Adipocyte (in vitro differentiated cells): ENCODE measurements at regions not wholly inside any gene's neighbourhood (a gene's known extent, or its start where the extent isn't known, plus 50 kb on each side); places are given as distances from the start of the nearest gene placed in this dataset.

Experiments
- DNase-seq: peaks from one replicate; pipeline ENCODE4 v3.0.0-alpha.2; 2015; ENCODE audit warnings: low read depth
- H3K27me3 ChIP-seq: replicated peaks from 2 replicates; pipeline ENCODE4 v1.7.0; 2013; ENCODE audit warnings: mild to moderate bottlenecking, low read length, moderate library complexity; ENCODE audit not compliant: control insufficient read depth, insufficient read depth
- H3K36me3 ChIP-seq: 2 replicates; pipeline ENCODE4 v1.7.0; 2013; ENCODE audit warnings: low read length, mild to moderate bottlenecking, moderate library complexity; ENCODE audit not compliant: control insufficient read depth, insufficient read depth, severe bottlenecking
- H3K4me1 ChIP-seq: 2 replicates; pipeline ENCODE4 v1.7.0; 2013; ENCODE audit warnings: mild to moderate bottlenecking, low read length, moderate library complexity; ENCODE audit not compliant: control insufficient read depth, insufficient read depth
- H3K4me3 ChIP-seq: 2 replicates; pipeline ENCODE4 v1.7.0; 2013; ENCODE audit warnings: mild to moderate bottlenecking, low read length, moderate library complexity
- H3K9ac ChIP-seq: 2 replicates; pipeline ENCODE4 v1.7.0; 2013; ENCODE audit warnings: mild to moderate bottlenecking, low read length, moderate library complexity
- H3K9me3 ChIP-seq: 2 replicates; pipeline ENCODE4 v1.7.0; 2013; ENCODE audit warnings: mild to moderate bottlenecking, low read length, moderate library complexity; ENCODE audit not compliant: control insufficient read depth

GRCh38 chr17:14942526-14943190, 322.5 kb downstream of the PMP22 start:
- H3K9ac ChIP-seq, result no peak overlapping the region
- DNase-seq, result peak; percentile 21
- H3K4me3 ChIP-seq, result no peak overlapping the region
- H3K36me3 ChIP-seq, result no peaks in the 10 kb centered on the region
- H3K4me1 ChIP-seq, result peaks cover 20% of the 10 kb centered on the region
- no peaks in the 10 kb centered on the region for H3K9me3 ChIP-seq
- no peaks in the 10 kb centered on the region for H3K27me3 ChIP-seq

- no peak for DNase-seq
- Histone ChIP-seq H3K9me3 (no peaks in the 10 kb centered on the region), H3K27me3 (no peaks in the 10 kb centered on the region), H3K4me3 (no peak overlapping the region), H3K9ac (no peak overlapping the region), H3K4me1 (peaks cover 20% of the 10 kb centered on the region), H3K36me3 (no peaks in the 10 kb centered on the region)
These were observed 324.2 kb downstream of the PMP22 start for GRCh38 chr17:14940938-14941265.

GRCh38 chr17:14940108-14940937, 324.8 kb downstream of the PMP22 start:
- Histone ChIP-seq H3K9me3 (no peaks in the 10 kb centered on the region), H3K4me3 (no peak overlapping the region), H3K36me3 (no peaks in the 10 kb centered on the region), H3K4me1 (peaks cover 20% of the 10 kb centered on the region), H3K9ac (no peak overlapping the region), H3K27me3 (no peaks in the 10 kb centered on the region)
- DNase-seq, result peak; percentile 9

GRCh38 chr17:14935845-14936485, 329.2 kb downstream of the PMP22 start:
- no peaks in the 10 kb centered on the region for H3K36me3 ChIP-seq
- H3K4me3 ChIP-seq, result no peak overlapping the region
- H3K27me3 ChIP-seq, result peaks cover 8% of the 10 kb centered on the region
- peaks cover 16% of the 10 kb centered on the region for H3K4me1 ChIP-seq
- H3K9me3 ChIP-seq, result no peaks in the 10 kb centered on the region
- H3K9ac ChIP-seq, result no peak overlapping the region
- no peak for DNase-seq

- Histone ChIP-seq H3K4me3 (no peak overlapping the region), H3K27me3 (peaks cover 8% of the 10 kb centered on the region), H3K36me3 (no peaks in the 10 kb centered on the region), H3K9ac (no peak overlapping the region), H3K9me3 (no peaks in the 10 kb centered on the region), H3K4me1 (peaks cover 9% of the 10 kb centered on the region)
- DNase-seq, result no peak
These were observed 329.8 kb downstream of the PMP22 start for GRCh38 chr17:14935139-14935841.

- Histone ChIP-seq H3K9me3 (no peaks in the 10 kb centered on the region), H3K9ac (no peak overlapping the region), H3K36me3 (no peaks in the 10 kb centered on the region), H3K4me3 (no peak overlapping the region), H3K4me1 (no peaks in the 10 kb centered on the region), H3K27me3 (peaks cover 8% of the 10 kb centered on the region)
- DNase-seq, result no peak
These were observed 331.4 kb downstream of the PMP22 start for GRCh38 chr17:14933676-14934075.

- DNase-seq, result peak; percentile 93
- Histone ChIP-seq H3K36me3 (no peaks in the 10 kb centered on the region), H3K4me3 (no peak overlapping the region), H3K9me3 (no peaks in the 10 kb centered on the region), H3K4me1 (peaks cover 8% of the 10 kb centered on the region), H3K27me3 (no peaks in the 10 kb centered on the region), H3K9ac (no peak overlapping the region)
These were observed 338.5 kb downstream of the PMP22 start for GRCh38 chr17:14926526-14927122.

- H3K9me3 ChIP-seq, result no peaks in the 10 kb centered on the region
- H3K9ac ChIP-seq, result no peak overlapping the region
- no peak for DNase-seq
- H3K4me1 ChIP-seq, result peaks cover 8% of the 10 kb centered on the region
- H3K36me3 ChIP-seq, result no peaks in the 10 kb centered on the region
- H3K27me3 ChIP-seq, result no peaks in the 10 kb centered on the region
- no peak overlapping the region for H3K4me3 ChIP-seq
These were observed 339.1 kb downstream of the PMP22 start for GRCh38 chr17:14926073-14926472.

GRCh38 chr17:14925498-14925897, 339.6 kb downstream of the PMP22 start:
- DNase-seq, result no peak
- no peaks in the 10 kb centered on the region for H3K27me3 ChIP-seq
- H3K9ac ChIP-seq, result no peak overlapping the region
- no peak overlapping the region for H3K4me3 ChIP-seq
- peaks cover 8% of the 10 kb centered on the region for H3K4me1 ChIP-seq
- no peaks in the 10 kb centered on the region for H3K36me3 ChIP-seq
- H3K9me3 ChIP-seq, result no peaks in the 10 kb centered on the region

- Histone ChIP-seq H3K36me3 (no peaks in the 10 kb centered on the region), H3K9ac (no peak overlapping the region), H3K27me3 (no peaks in the 10 kb centered on the region), H3K9me3 (no peaks in the 10 kb centered on the region), H3K4me1 (peaks cover 8% of the 10 kb centered on the region), H3K4me3 (no peak overlapping the region)
- peak; percentile 31 for DNase-seq
These were observed 341.1 kb downstream of the PMP22 start for GRCh38 chr17:14923981-14924380.

- no peak overlapping the region for H3K4me3 ChIP-seq
- H3K36me3 ChIP-seq, result no peaks in the 10 kb centered on the region
- no peaks in the 10 kb centered on the region for H3K9me3 ChIP-seq
- peak; percentile 35 for DNase-seq
- H3K4me1 ChIP-seq, result peaks cover 8% of the 10 kb centered on the region
- H3K9ac ChIP-seq, result no peak overlapping the region
- H3K27me3 ChIP-seq, result no peaks in the 10 kb centered on the region
These were observed 342.7 kb downstream of the PMP22 start for GRCh38 chr17:14922411-14922810.
